GM23338 (cell line): ENCODE measurements at regions not wholly inside any gene's neighbourhood (a gene's known extent, or its start where the extent isn't known, plus 50 kb on each side); places are given as distances from the start of the nearest gene placed in this dataset.

Experiments
- ATAC-seq: fragments of 200-7000 bp; cut with Tn5 transposase; 3 replicates; pipeline ENCODE4 v1.9.1; 2020
- DNase-seq: peaks from one replicate; pipeline ENCODE4 v3.0.0-alpha.2; 2015; ENCODE audit warnings: low spot score
- H2AFZ ChIP-seq: fragments of 200-600 bp; sonication (generic); 2 replicates; pipeline ENCODE4 v1.8.0; 2016; ENCODE audit warnings: antibody characterized with exemption, mild to moderate bottlenecking, moderate library complexity
- H3F3A ChIP-seq: fragments of 200-600 bp; sonication (generic); replicated peaks from 2 replicates; pipeline ENCODE4 v1.8.0; 2017; ENCODE audit warnings: antibody characterized with exemption, mixed run types, low read depth
- H3K27ac ChIP-seq: fragments of 200-600 bp; sonication (generic); 2 replicates; pipeline ENCODE4 v1.6.1; 2016; ENCODE audit warnings: low read depth
- H3K27me3 ChIP-seq: fragments of 200-600 bp; sonication (generic); 2 replicates; pipeline ENCODE4 v1.8.0; 2016; ENCODE audit warnings: mild to moderate bottlenecking, mixed run types, moderate library complexity; ENCODE audit not compliant: insufficient read depth
- H3K36me3 ChIP-seq: fragments of 200-600 bp; sonication (generic); 2 replicates; pipeline ENCODE4 v1.8.0; 2016; ENCODE audit warnings: mild to moderate bottlenecking; ENCODE audit not compliant: insufficient read depth
- H3K4me1 ChIP-seq: fragments of 200-600 bp; sonication (generic); 2 replicates; pipeline ENCODE4 v1.8.0; 2016; ENCODE audit warnings: mild to moderate bottlenecking, moderate library complexity; ENCODE audit not compliant: insufficient read depth
- H3K4me2 ChIP-seq: fragments of 200-600 bp; sonication (generic); 2 replicates; pipeline ENCODE4 v1.7.1; 2017; ENCODE audit warnings: mixed run types
- H3K4me3 ChIP-seq: fragments of 200-600 bp; sonication (generic); 2 replicates; pipeline ENCODE4 v1.6.1; 2016; ENCODE audit warnings: mixed run types
- H3K79me2 ChIP-seq: fragments of 200-600 bp; sonication (generic); replicated peaks from 2 replicates; pipeline ENCODE4 v1.8.0; 2017; ENCODE audit warnings: mild to moderate bottlenecking; ENCODE audit not compliant: insufficient read depth
- H3K9me2 ChIP-seq: fragments of 200-600 bp; sonication (generic); 2 replicates; pipeline ENCODE4 v1.8.0; 2017; ENCODE audit not compliant: insufficient read depth
- H4K20me1 ChIP-seq: fragments of 200-600 bp; sonication (generic); replicated peaks from 2 replicates; pipeline ENCODE4 v1.8.0; 2017; ENCODE audit warnings: mild to moderate bottlenecking; ENCODE audit not compliant: insufficient read depth
- H3K27ac Mint-ChIP-seq: 2 replicates; pipeline ENCODE4 v1.8.0; 2020; ENCODE audit warnings: inconsistent platforms, mild to moderate bottlenecking, moderate library complexity, mixed read lengths
- H3K27me3 Mint-ChIP-seq: 3 replicates; pipeline ENCODE4 v1.8.0; 2022; ENCODE audit warnings: low read depth, mild to moderate bottlenecking, moderate library complexity, mixed read lengths, inconsistent platforms; ENCODE audit not compliant: insufficient read depth, poor library complexity
- H3K36me3 Mint-ChIP-seq: 3 replicates; pipeline ENCODE4 v1.8.0; 2021; ENCODE audit warnings: low read depth, mild to moderate bottlenecking, inconsistent platforms, moderate library complexity, mixed read lengths
- H3K4me1 Mint-ChIP-seq: 3 replicates; pipeline ENCODE4 v1.8.0; 2020; ENCODE audit warnings: mild to moderate bottlenecking, inconsistent platforms, mixed read lengths
- H3K4me3 Mint-ChIP-seq: 3 replicates; pipeline ENCODE4 v1.8.0; 2021; ENCODE audit warnings: moderate library complexity, mild to moderate bottlenecking, inconsistent platforms, mixed read lengths
- H3K9me3 Mint-ChIP-seq: 3 replicates; pipeline ENCODE4 v1.8.0; 2020; ENCODE audit warnings: moderate library complexity, mild to moderate bottlenecking, inconsistent platforms, mixed read lengths
- CREB1 ChIP-seq: fragments of 250-450 bp; sonication (Bioruptor Pico); IDR thresholded peaks from 2 replicates; pipeline ENCODE4 v1.5.0; 2020; ENCODE audit warnings: low read depth, mild to moderate bottlenecking, moderate library complexity
- CTCF ChIP-seq, 2 experiments: fragments of 200-600 bp in 1 of 2; sonication (generic) in 1 of 2; conservative IDR thresholded peaks; 2 replicates each; pipeline versions ENCODE4 v1.5.1 to v1.6.1; 2016 to 2017; ENCODE audit warnings: antibody characterized with exemption in 2 of 2, low read depth in 2 of 2, mild to moderate bottlenecking in 2 of 2, moderate library complexity in 1 of 2
- ETS1 ChIP-seq: IDR thresholded peaks from 2 replicates; pipeline ENCODE4 v1.6.1; 2016; ENCODE audit warnings: antibody characterized with exemption
- EZH2 ChIP-seq: fragments of 200-600 bp; sonication (generic); IDR thresholded peaks from one replicate; pipeline ENCODE4 v1.8.0; 2017; ENCODE audit warnings: antibody characterized with exemption, mild to moderate bottlenecking, low read depth; ENCODE audit not compliant: unreplicated experiment
- EZH2phosphoT487 ChIP-seq: fragments of 200-600 bp; sonication (generic); IDR thresholded peaks from one replicate; pipeline ENCODE4 v1.8.1; 2018; ENCODE audit warnings: antibody characterized with exemption; ENCODE audit not compliant: unreplicated experiment
- JUNB ChIP-seq: IDR thresholded peaks from one replicate; pipeline ENCODE4 v1.6.1; 2016; ENCODE audit warnings: antibody characterized with exemption; ENCODE audit not compliant: unreplicated experiment
- NANOG ChIP-seq: IDR thresholded peaks from 2 replicates; pipeline ENCODE4 v1.6.1; 2016; ENCODE audit warnings: antibody characterized with exemption, borderline replicate concordance
- POLR2AphosphoS5 ChIP-seq: IDR thresholded peaks from 2 replicates; pipeline ENCODE4 v1.6.1; 2016; ENCODE audit warnings: antibody characterized with exemption, low read depth
- REST ChIP-seq: IDR thresholded peaks from one replicate; pipeline ENCODE4 v1.6.1; 2018; ENCODE audit warnings: antibody characterized with exemption; ENCODE audit not compliant: unreplicated experiment
- STAT1 ChIP-seq: IDR thresholded peaks from one replicate; pipeline ENCODE4 v1.6.1; 2016; ENCODE audit warnings: antibody characterized with exemption; ENCODE audit not compliant: unreplicated experiment
- ZNF114 ChIP-seq: fragments of 250-450 bp; sonication (Bioruptor Pico); IDR thresholded peaks from 2 replicates; pipeline ENCODE4 v1.5.0; 2020; ENCODE audit warnings: mild to moderate bottlenecking, moderate library complexity
- ZNF331 ChIP-seq: fragments of 250-450 bp; sonication (Bioruptor Pico); IDR thresholded peaks from 2 replicates; pipeline ENCODE4 v1.5.0; 2020; ENCODE audit warnings: low read depth, mild to moderate bottlenecking, moderate library complexity
- ZNF462 ChIP-seq: fragments of 250-450 bp; sonication (Bioruptor Pico); IDR thresholded peaks from 2 replicates; pipeline ENCODE4 v1.5.0; 2020; ENCODE audit warnings: mild to moderate bottlenecking, moderate library complexity

GRCh38 chr5:158392753-158393152 is 533.8 kb upstream of the CLINT1 start:
- H3K27me3 Mint-ChIP-seq, result no peaks in the 10 kb centered on the region
- Histone ChIP-seq H3K4me2 (no peak overlapping the region), H4K20me1 (no peaks in the 10 kb centered on the region), H3K9me2 (peaks cover 10% of the 10 kb centered on the region; the same call in 1 of the 2 replicates), H3K27ac (no peak overlapping the region), H3K4me1 (no peaks in the 10 kb centered on the region), H3K79me2 (no peaks in the 10 kb centered on the region), H3K36me3 (no peaks in the 10 kb centered on the region), H3K27me3 (no peaks in the 10 kb centered on the region), H3F3A (no peaks in the 10 kb centered on the region), H2AFZ (no peak overlapping the region), H3K4me3 (no peak overlapping the region)
- no peaks in the 10 kb centered on the region for H3K4me1 Mint-ChIP-seq
- ATAC-seq (no peak), DNase-seq (no peak)
- TF ChIP-seq CTCF (conservative IDR thresholded peaks at IDR 0.05; ENCODE audit: low read depth in 2 of 2) (no peak), POLR2AphosphoS5 (no peak), ZNF331 (CRISPR knock-in tag) (no peak), JUNB (no peak), EZH2phosphoT487 (no peak), EZH2 (no peak), CREB1 (CRISPR knock-in tag) (no peak), ZNF114 (CRISPR knock-in tag) (no peak), NANOG (no peak), REST (no peak), ETS1 (no peak), STAT1 (no peak), ZNF462 (CRISPR knock-in tag) (no peak)
- no peak overlapping the region for H3K4me3 Mint-ChIP-seq
- no peaks in the 10 kb centered on the region; the same call in 2 of the 3 replicates for H3K9me3 Mint-ChIP-seq
- H3K27ac Mint-ChIP-seq, result no peak overlapping the region
- no peaks in the 10 kb centered on the region for H3K36me3 Mint-ChIP-seq
